ENCODE measurements at regions not wholly inside any gene's neighbourhood (a gene's known extent, or its start where the extent isn't known, plus 50 kb on each side); places are given as distances from the start of the nearest gene placed in this dataset.

- TF ChIP-seq CTCF (IDR thresholded peaks at IDR 0.05; ENCODE audit: insufficient read depth, low read depth, low read length) (no peak), EZH2 (IDR thresholded peaks at IDR 0.05; ENCODE audit: insufficient read depth, low read length) (no peak)
Observed at GRCh38 chr13:107806726-107807125, 408.6 kb downstream of the LIG4 start.

All from astrocyte (in vitro differentiated cells and primary cell).